Memory B cell (primary cell): ENCODE measurements at regions not wholly inside any gene's neighbourhood (a gene's known extent, or its start where the extent isn't known, plus 50 kb on each side); places are given as distances from the start of the nearest gene placed in this dataset.

Experiments used
- ATAC-seq: fragments of 150-1000 bp; cut with Tn5 transposase; 2 replicates; pipeline ENCODE4 v1.10.0; 2021; ENCODE audit warnings: low read depth, mild to moderate bottlenecking, moderate library complexity
- DNase-seq, 2 donors: peaks; one replicate each; pipeline ENCODE4 v3.0.0; 2022; ENCODE audit warnings: low spot score in 2 of 2
- H3K27ac Mint-ChIP-seq: one replicate; pipeline ENCODE4 v1.8.0; 2022; ENCODE audit warnings: mild to moderate bottlenecking, moderate library complexity, mixed read lengths
- H3K27me3 Mint-ChIP-seq: one replicate; pipeline ENCODE4 v1.8.0; 2022; ENCODE audit warnings: mixed read lengths
- H3K36me3 Mint-ChIP-seq: one replicate; pipeline ENCODE4 v1.8.0; 2022; ENCODE audit warnings: mild to moderate bottlenecking, mixed read lengths
- H3K4me1 Mint-ChIP-seq: one replicate; pipeline ENCODE4 v1.8.0; 2022; ENCODE audit warnings: mixed read lengths
- H3K4me3 Mint-ChIP-seq: one replicate; pipeline ENCODE4 v1.8.0; 2022; ENCODE audit warnings: mild to moderate bottlenecking, moderate library complexity, mixed read lengths
- H3K9me3 Mint-ChIP-seq: one replicate; pipeline ENCODE4 v1.8.0; 2022; ENCODE audit warnings: mixed read lengths

- no peak overlapping the region for H3K4me3 Mint-ChIP-seq
These were observed 278.3 kb downstream of the PCDH18 start for GRCh38 chr4:137253949-137254348.

GRCh38 chr4:137249112-137249511 lies 283.2 kb downstream of the PCDH18 start:
- H3K27me3 Mint-ChIP-seq, result no peaks in the 10 kb centered on the region
- H3K27ac Mint-ChIP-seq, result no peak overlapping the region
- H3K4me3 Mint-ChIP-seq, result no peak overlapping the region
- H3K4me1 Mint-ChIP-seq, result no peaks in the 10 kb centered on the region
- H3K9me3 Mint-ChIP-seq, result peaks cover 2% of the 10 kb centered on the region
- no peaks in the 10 kb centered on the region for H3K36me3 Mint-ChIP-seq
- DNase-seq, result no peak
- no peak for ATAC-seq

More at GRCh38 chr4:137253949-137254348, 278.3 kb downstream of the PCDH18 start:
- no peaks in the 10 kb centered on the region for H3K27me3 Mint-ChIP-seq
- ATAC-seq (no peak), DNase-seq (no peak)
- no peaks in the 10 kb centered on the region for H3K4me1 Mint-ChIP-seq
- peaks cover 4% of the 10 kb centered on the region for H3K9me3 Mint-ChIP-seq
- H3K27ac Mint-ChIP-seq, result no peak overlapping the region
- H3K36me3 Mint-ChIP-seq, result no peaks in the 10 kb centered on the region

- no peak for ATAC-seq
- Mint-ChIP-seq H3K4me3 (no peak overlapping the region), H3K27ac (no peak overlapping the region), H3K27me3 (no peaks in the 10 kb centered on the region), H3K36me3 (no peaks in the 10 kb centered on the region), H3K4me1 (no peaks in the 10 kb centered on the region), H3K9me3 (peaks cover 2% of the 10 kb centered on the region)
- DNase-seq, result no peak
These were observed 293.7 kb downstream of the PCDH18 start for GRCh38 chr4:137238456-137239162.

- peaks cover under 1% of the 10 kb centered on the region for H3K9me3 Mint-ChIP-seq
- no peak for ATAC-seq
- H3K27ac Mint-ChIP-seq, result no peak overlapping the region
- H3K4me1 Mint-ChIP-seq, result no peaks in the 10 kb centered on the region
- H3K36me3 Mint-ChIP-seq, result no peaks in the 10 kb centered on the region
- no peaks in the 10 kb centered on the region for H3K27me3 Mint-ChIP-seq
- DNase-seq, result no peak
- H3K4me3 Mint-ChIP-seq, result no peak overlapping the region
These were observed 305.4 kb downstream of the PCDH18 start for GRCh38 chr4:137226900-137227299.

- Mint-ChIP-seq H3K4me1 (no peaks in the 10 kb centered on the region), H3K36me3 (no peaks in the 10 kb centered on the region), H3K9me3 (peaks cover 2% of the 10 kb centered on the region), H3K4me3 (no peak overlapping the region), H3K27ac (no peak overlapping the region), H3K27me3 (no peaks in the 10 kb centered on the region)
- no peak for ATAC-seq
- DNase-seq, result no peak
These were observed 306.1 kb downstream of the PCDH18 start for GRCh38 chr4:137226221-137226620.

- H3K4me1 Mint-ChIP-seq, result no peaks in the 10 kb centered on the region
- no peak for ATAC-seq
- H3K9me3 Mint-ChIP-seq, result peaks cover 3% of the 10 kb centered on the region
- no peaks in the 10 kb centered on the region for H3K27me3 Mint-ChIP-seq
- no peak overlapping the region for H3K4me3 Mint-ChIP-seq
- DNase-seq, result no peak
- no peak overlapping the region for H3K27ac Mint-ChIP-seq
- H3K36me3 Mint-ChIP-seq, result no peaks in the 10 kb centered on the region
These were observed 318.7 kb downstream of the PCDH18 start for GRCh38 chr4:137213372-137214173.

GRCh38 chr4:137212601-137213000 lies 319.7 kb downstream of the PCDH18 start:
- H3K4me1 Mint-ChIP-seq, result no peaks in the 10 kb centered on the region
- no peak for ATAC-seq
- H3K36me3 Mint-ChIP-seq, result no peaks in the 10 kb centered on the region
- DNase-seq, result no peak
- no peak overlapping the region for H3K4me3 Mint-ChIP-seq
- peaks cover 3% of the 10 kb centered on the region for H3K9me3 Mint-ChIP-seq
- no peaks in the 10 kb centered on the region for H3K27me3 Mint-ChIP-seq
- no peak overlapping the region for H3K27ac Mint-ChIP-seq

- H3K27me3 Mint-ChIP-seq, result no peaks in the 10 kb centered on the region
- H3K4me3 Mint-ChIP-seq, result no peak overlapping the region
- no peaks in the 10 kb centered on the region for H3K36me3 Mint-ChIP-seq
- no peak for DNase-seq
- no peak for ATAC-seq
- no peaks in the 10 kb centered on the region for H3K4me1 Mint-ChIP-seq
- peaks cover 4% of the 10 kb centered on the region for H3K9me3 Mint-ChIP-seq
- no peak overlapping the region for H3K27ac Mint-ChIP-seq
These were observed 323.1 kb downstream of the PCDH18 start for GRCh38 chr4:137209240-137209639.

GRCh38 chr4:137206781-137207180 lies 325.5 kb downstream of the PCDH18 start:
- ATAC-seq (no peak), DNase-seq (no peak)
- H3K4me3 Mint-ChIP-seq, result no peak overlapping the region
- no peaks in the 10 kb centered on the region for H3K36me3 Mint-ChIP-seq
- peaks cover 1% of the 10 kb centered on the region for H3K9me3 Mint-ChIP-seq
- H3K4me1 Mint-ChIP-seq, result no peaks in the 10 kb centered on the region
- H3K27me3 Mint-ChIP-seq, result no peaks in the 10 kb centered on the region
- H3K27ac Mint-ChIP-seq, result no peak overlapping the region

- Mint-ChIP-seq H3K27me3 (no peaks in the 10 kb centered on the region), H3K9me3 (peaks cover 1% of the 10 kb centered on the region), H3K27ac (no peak overlapping the region), H3K4me3 (no peak overlapping the region), H3K36me3 (no peaks in the 10 kb centered on the region), H3K4me1 (no peaks in the 10 kb centered on the region)
- no peak for DNase-seq
- ATAC-seq, result no peak
These were observed 328.7 kb downstream of the PCDH18 start for GRCh38 chr4:137203601-137204000.

GRCh38 chr4:137200322-137200721 lies 332.0 kb downstream of the PCDH18 start:
- DNase-seq (no peak), ATAC-seq (no peak)
- Mint-ChIP-seq H3K36me3 (no peaks in the 10 kb centered on the region), H3K4me3 (no peak overlapping the region), H3K9me3 (peaks cover under 1% of the 10 kb centered on the region), H3K27ac (no peak overlapping the region), H3K27me3 (no peaks in the 10 kb centered on the region), H3K4me1 (no peaks in the 10 kb centered on the region)

- no peak overlapping the region for H3K27ac Mint-ChIP-seq
- H3K27me3 Mint-ChIP-seq, result no peaks in the 10 kb centered on the region
- H3K36me3 Mint-ChIP-seq, result no peaks in the 10 kb centered on the region
- H3K4me1 Mint-ChIP-seq, result no peaks in the 10 kb centered on the region
- no peaks in the 10 kb centered on the region for H3K9me3 Mint-ChIP-seq
- ATAC-seq, result no peak
- H3K4me3 Mint-ChIP-seq, result no peak overlapping the region
- no peak for DNase-seq
These were observed 333.5 kb downstream of the PCDH18 start for GRCh38 chr4:137198791-137199190.

- peaks cover 4% of the 10 kb centered on the region for H3K9me3 Mint-ChIP-seq
- ATAC-seq, result no peak
These were observed 337.6 kb downstream of the PCDH18 start for GRCh38 chr4:137194670-137195069.

GRCh38 chr4:137193564-137193963 lies 338.7 kb downstream of the PCDH18 start:
- H3K4me1 Mint-ChIP-seq, result no peaks in the 10 kb centered on the region
- DNase-seq (no peak), ATAC-seq (no peak)
- H3K27ac Mint-ChIP-seq, result no peak overlapping the region
- H3K27me3 Mint-ChIP-seq, result no peaks in the 10 kb centered on the region
- H3K4me3 Mint-ChIP-seq, result no peak overlapping the region
- H3K9me3 Mint-ChIP-seq, result peaks cover 5% of the 10 kb centered on the region
- no peaks in the 10 kb centered on the region for H3K36me3 Mint-ChIP-seq

More at GRCh38 chr4:137194670-137195069, 337.6 kb downstream of the PCDH18 start:
- Mint-ChIP-seq H3K27ac (no peak overlapping the region), H3K4me1 (no peaks in the 10 kb centered on the region), H3K4me3 (no peak overlapping the region), H3K36me3 (no peaks in the 10 kb centered on the region), H3K27me3 (no peaks in the 10 kb centered on the region)
- no peak for DNase-seq
